ENCODE measurements at regions not wholly inside any gene's neighbourhood (a gene's known extent, or its start where the extent isn't known, plus 50 kb on each side); places are given as distances from the start of the nearest gene placed in this dataset.
"Not testable (repeated sequence)": the region's sequence is repeated elsewhere in the genome, so short reads cannot be mapped to it uniquely, and the experiment has no call there.

DNA sequence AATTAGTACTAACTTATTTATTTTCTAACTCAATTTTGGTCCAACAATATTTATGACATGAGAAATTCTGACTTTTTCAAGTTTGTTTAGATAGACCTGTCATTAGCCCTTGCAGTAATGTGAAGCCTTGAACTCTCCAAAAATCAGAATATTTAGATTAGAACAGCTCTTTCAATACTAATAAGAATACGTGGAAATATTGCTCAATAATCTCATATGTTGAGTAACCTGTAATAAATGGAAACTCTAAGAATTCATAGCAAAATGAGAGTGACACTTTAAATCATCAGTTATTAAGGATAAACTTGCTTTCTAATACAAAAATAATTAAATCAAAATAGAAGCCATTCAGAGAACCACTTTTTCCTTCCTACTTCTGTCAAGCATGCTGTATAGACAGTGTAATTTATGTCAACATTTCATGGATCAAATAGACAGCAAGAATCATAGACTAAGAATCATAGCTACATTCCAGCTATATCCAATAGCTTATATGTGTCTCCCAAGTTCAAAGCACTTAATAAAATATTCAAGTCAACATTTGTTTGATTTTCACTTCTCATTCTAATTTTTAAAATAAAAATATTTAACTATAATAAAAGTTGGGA, 710.3 kb upstream of the SOX11 start:
- no peaks in the 10 kb centered on the region for H3K9me3 ChIP-seq
- no peak for ATAC-seq
- WGBS, 2 donors: 26 to 48% methylated on average over 1 of the region's 1 CpG
- H3K27me3 ChIP-seq: no peaks in the 10 kb centered on the region
- H3K27ac ChIP-seq: no peak overlapping the region
- no peak overlapping the region for H3K4me3 ChIP-seq
- no peaks in the 10 kb centered on the region for H3K36me3 ChIP-seq
- FAIRE-seq: no peak
- no peak for DNase-seq
- H3K4me1 ChIP-seq: no peaks in the 10 kb centered on the region
- TF ChIP-seq, protein P1, sequence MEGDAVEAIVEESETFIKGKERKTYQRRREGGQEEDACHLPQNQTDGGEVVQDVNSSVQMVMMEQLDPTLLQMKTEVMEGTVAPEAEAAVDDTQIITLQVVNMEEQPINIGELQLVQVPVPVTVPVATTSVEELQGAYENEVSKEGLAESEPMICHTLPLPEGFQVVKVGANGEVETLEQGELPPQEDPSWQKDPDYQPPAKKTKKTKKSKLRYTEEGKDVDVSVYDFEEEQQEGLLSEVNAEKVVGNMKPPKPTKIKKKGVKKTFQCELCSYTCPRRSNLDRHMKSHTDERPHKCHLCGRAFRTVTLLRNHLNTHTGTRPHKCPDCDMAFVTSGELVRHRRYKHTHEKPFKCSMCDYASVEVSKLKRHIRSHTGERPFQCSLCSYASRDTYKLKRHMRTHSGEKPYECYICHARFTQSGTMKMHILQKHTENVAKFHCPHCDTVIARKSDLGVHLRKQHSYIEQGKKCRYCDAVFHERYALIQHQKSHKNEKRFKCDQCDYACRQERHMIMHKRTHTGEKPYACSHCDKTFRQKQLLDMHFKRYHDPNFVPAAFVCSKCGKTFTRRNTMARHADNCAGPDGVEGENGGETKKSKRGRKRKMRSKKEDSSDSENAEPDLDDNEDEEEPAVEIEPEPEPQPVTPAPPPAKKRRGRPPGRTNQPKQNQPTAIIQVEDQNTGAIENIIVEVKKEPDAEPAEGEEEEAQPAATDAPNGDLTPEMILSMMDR (IDR thresholded peaks at IDR 0.05): no peak
- intact Hi-C loops (cut with DNase I): no loop called here

DNA sequence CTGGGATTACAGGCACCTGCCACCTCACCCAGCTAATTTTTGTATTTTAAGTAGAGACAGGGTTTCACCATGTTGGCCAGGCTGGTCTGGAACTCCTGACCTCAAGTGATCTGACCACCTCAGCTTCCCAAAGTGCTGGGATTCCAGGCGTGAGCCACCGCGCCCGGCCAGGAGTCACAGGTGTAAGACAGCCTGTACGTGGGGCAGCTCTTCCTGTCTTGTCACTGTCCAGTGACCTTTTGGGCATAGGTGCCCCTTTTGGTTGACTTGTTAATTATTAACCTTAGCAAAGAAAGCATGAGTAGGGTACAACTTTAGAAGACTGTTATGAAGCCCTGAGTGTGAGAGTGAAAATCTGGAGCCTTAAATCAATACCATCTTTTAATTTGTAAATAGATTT, 703.7 kb upstream of the SOX11 start:
- H3K27ac ChIP-seq; H3K9me3 ChIP-seq; DNase-seq; H3K4me3 ChIP-seq; H3K4me1 ChIP-seq; H3K27me3 ChIP-seq; H3K36me3 ChIP-seq; ATAC-seq; intact Hi-C loops (cut with DNase I); FAIRE-seq: not testable (repeated sequence)
- WGBS, 2 donors: 58 to 79% methylated on average over 5 of the region's 5 CpGs

GRCh38 chr2:4992226-4992625, 700.0 kb upstream of the SOX11 start:
- Histone ChIP-seq H3K4me1 (no peaks in the 10 kb centered on the region), H3K36me3 (no peaks in the 10 kb centered on the region), H3K27me3 (no peaks in the 10 kb centered on the region), H3K4me3 (no peak overlapping the region), H3K9me3 (no peaks in the 10 kb centered on the region), H3K27ac (no peak overlapping the region)
- intact Hi-C loops (cut with DNase I): no loop called here
- no peak for ATAC-seq
- no peak for DNase-seq
- TF ChIP-seq, protein P1 (IDR thresholded peaks at IDR 0.05): no peak
- FAIRE-seq: no peak
- 19 to 35% methylated on average over 4 of the region's 4 CpGs for WGBS, 2 donors

GRCh38 chr2:4995466-4995865, 696.7 kb upstream of the SOX11 start:
- Histone ChIP-seq H3K9me3 (no peaks in the 10 kb centered on the region), H3K4me3 (no peak overlapping the region), H3K27ac (no peak overlapping the region), H3K27me3 (no peaks in the 10 kb centered on the region), H3K36me3 (no peaks in the 10 kb centered on the region), H3K4me1 (no peaks in the 10 kb centered on the region)
- intact Hi-C loops (cut with DNase I): no loop called here
- FAIRE-seq: no peak
- no peak for DNase-seq
- WGBS, 2 donors: 48 to 54% methylated on average over 5 of the region's 5 CpGs
- TF ChIP-seq, protein P1 (IDR thresholded peaks at IDR 0.05): no peak
- ATAC-seq: no peak

DNA sequence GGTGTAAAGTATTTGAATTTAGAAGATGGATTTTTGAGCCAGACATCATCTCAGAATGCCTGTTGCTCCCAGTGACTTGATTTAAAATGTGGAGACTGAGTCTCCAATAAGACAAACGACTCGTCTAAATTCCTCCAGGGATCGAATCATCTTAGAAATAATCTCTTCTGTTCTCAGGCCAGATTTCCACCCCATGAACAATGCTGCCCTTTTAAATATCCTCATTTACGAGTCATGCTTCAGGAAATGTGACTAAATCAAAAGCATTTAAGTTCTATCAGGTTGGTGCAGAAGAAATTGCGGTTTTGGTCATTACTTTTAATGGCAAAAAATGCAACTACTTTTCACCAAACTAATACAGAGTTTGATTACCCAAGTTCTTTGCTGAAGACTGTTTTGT, 684.6 kb upstream of the SOX11 start:
- intact Hi-C loops (cut with DNase I): no loop called here
- no peak for FAIRE-seq
- TF ChIP-seq, protein P1 (IDR thresholded peaks at IDR 0.05): no peak
- no peaks in the 10 kb centered on the region for H3K4me1 ChIP-seq
- 65 to 67% methylated on average over 5 of the region's 5 CpGs for WGBS, 2 donors
- no peaks in the 10 kb centered on the region for H3K27me3 ChIP-seq
- no peaks in the 10 kb centered on the region for H3K36me3 ChIP-seq
- ATAC-seq: no peak
- no peaks in the 10 kb centered on the region for H3K9me3 ChIP-seq
- no peak for DNase-seq
- H3K27ac ChIP-seq: no peak overlapping the region
- no peak overlapping the region for H3K4me3 ChIP-seq

Measured in pancreas (tissue), 10 donors.